GM18505 (cell line): ENCODE measurements at regions not wholly inside any gene's neighbourhood (a gene's known extent, or its start where the extent isn't known, plus 50 kb on each side); places are given as distances from the start of the nearest gene placed in this dataset.
"Not testable (repeated sequence)": the region's sequence is repeated elsewhere in the genome, so short reads cannot be mapped to it uniquely, and the experiment has no call there.

Source experiments
- ATAC-seq: cut with Tn5 transposase; IDR thresholded peaks from one replicate; pipeline ENCODE4 v1.9.1; 2021; ENCODE audit not compliant: unreplicated experiment
- POLR2A ChIP-seq: IDR thresholded peaks from 4 replicates; pipeline ENCODE4 v1.6.1; 2011; ENCODE audit warnings: borderline replicate concordance; ENCODE audit not compliant: insufficient read depth, insufficient read length; ENCODE audit errors: extremely low read depth

GRCh38 chr4:133273401-133273800 lies 124.3 kb downstream of the PCDH10 start:
- TF ChIP-seq POLR2A = no peak
- ATAC-seq = no peak

GRCh38 chr4:133270021-133270570 lies 121.0 kb downstream of the PCDH10 start:
- no peak for TF ChIP-seq POLR2A
- no peak for ATAC-seq

- no peak for TF ChIP-seq POLR2A
- no peak for ATAC-seq
Measured at GRCh38 chr4:133268205-133268604, 119.1 kb downstream of the PCDH10 start.

- ATAC-seq = not testable (repeated sequence)
Measured at GRCh38 chr4:133267506-133267905, 118.4 kb downstream of the PCDH10 start.

GRCh38 chr4:133266966-133267365 lies 117.9 kb downstream of the PCDH10 start:
- ATAC-seq = not testable (repeated sequence)

GRCh38 chr4:133264251-133264650 lies 115.2 kb downstream of the PCDH10 start:
- ATAC-seq = not testable (repeated sequence)

- TF ChIP-seq POLR2A = no peak
- ATAC-seq = no peak
Measured at GRCh38 chr4:133263104-133263503, 114.0 kb downstream of the PCDH10 start.

- ATAC-seq = no peak
- TF ChIP-seq POLR2A = no peak
Measured at GRCh38 chr4:133247861-133248260, 98.8 kb downstream of the PCDH10 start.

- no peak for ATAC-seq
- TF ChIP-seq POLR2A = no peak
Measured at GRCh38 chr4:133245226-133245625, 96.1 kb downstream of the PCDH10 start.
